Endothelial cell of umbilical vein (primary cell): ENCODE measurements at regions not wholly inside any gene's neighbourhood (a gene's known extent, or its start where the extent isn't known, plus 50 kb on each side); places are given as distances from the start of the nearest gene placed in this dataset.

Source experiments
- BruUV-seq: library from RNA; stranded (reverse); fragments of 400-500 nt; replicated peaks from 2 replicates; lab custom pipeline; 2021; lab: Mats Ljungman, UMichigan
- CTCF ChIA-PET: fragments of 300-600, 350-600 bp; sonication (Branson Sonifier 250); formaldehyde crosslinking; loops from one replicate; lab custom pipeline; 2021; ENCODE audit warnings: antibody characterized with exemption, inconsistent platforms; lab: Charles Lee
- POLR2A ChIA-PET: fragments of 300-600, 350-600 bp; sonication (Branson Sonifier 250); formaldehyde crosslinking; loops from one replicate; lab custom pipeline; 2021; ENCODE audit warnings: antibody characterized with exemption, inconsistent platforms; lab: Charles Lee
- DNase-seq: peaks from one replicate; pipeline ENCODE4 v3.0.0-alpha.2; 2011; ENCODE audit warnings: low read depth, low spot score
- FAIRE-seq: peaks from 2 replicates; lab custom pipeline; 2011; peaks lifted over from hg19 to GRCh38; lab: Jason Lieb, UNC
- H2AFZ ChIP-seq: 2 replicates; pipeline ENCODE4 v1.6.0; 2012; ENCODE audit warnings: low read depth, low read length, control low read depth, inconsistent platforms
- H3K27ac ChIP-seq: 2 replicates; pipeline ENCODE4 v1.5.1; 2011; ENCODE audit warnings: low read depth, mild to moderate bottlenecking, control low read depth, low read length, moderate library complexity; ENCODE audit not compliant: insufficient read depth
- H3K27me3 ChIP-seq, 2 experiments: 2 replicates each; pipeline versions ENCODE4 v1.6.0 to v1.6.1; 2011; ENCODE audit warnings: low read length in 2 of 2, mixed read lengths in 1 of 2; ENCODE audit not compliant: control insufficient read depth in 2 of 2, insufficient read depth in 2 of 2
- H3K36me3 ChIP-seq, 2 experiments: 2 replicates in 1 of 2; 3 replicates in 1 of 2; pipeline ENCODE4 v1.5.1; 2011; ENCODE audit warnings: low read length in 2 of 2, mild to moderate bottlenecking in 1 of 2, moderate library complexity in 1 of 2; ENCODE audit not compliant: control insufficient read depth in 2 of 2, insufficient read depth in 2 of 2; ENCODE audit errors: extremely low read depth in 1 of 2
- H3K4me1 ChIP-seq: 3 replicates; pipeline ENCODE4 v1.5.1; 2011; ENCODE audit warnings: mild to moderate bottlenecking, low read length; ENCODE audit not compliant: control insufficient read depth, insufficient read depth; ENCODE audit errors: extremely low read depth
- H3K4me2 ChIP-seq: 2 replicates; pipeline ENCODE4 v1.6.1; 2011; ENCODE audit warnings: low read length, control low read depth, mixed read lengths; ENCODE audit not compliant: insufficient read depth
- H3K4me3 ChIP-seq, 3 experiments: fragments of 200-600 bp in 1 of 3; sonication (generic), shearing (Covaris generic) in 1 of 3; replicated peaks in 1 of 3; 2 replicates each; pipeline ENCODE4 v1.5.1; 2011 to 2016; ENCODE audit warnings: control low read depth in 3 of 3, low read length in 3 of 3, mild to moderate bottlenecking in 2 of 3, inconsistent platforms in 1 of 3, low read depth in 1 of 3, moderate library complexity in 1 of 3; ENCODE audit not compliant: insufficient read depth in 1 of 3
- H3K79me2 ChIP-seq: 2 replicates; pipeline ENCODE4 v1.6.0; 2012; ENCODE audit warnings: low read length, inconsistent platforms; ENCODE audit not compliant: control insufficient read depth, insufficient read depth
- H3K9ac ChIP-seq: replicated peaks from 2 replicates; pipeline ENCODE3; 2011; ENCODE audit warnings: low read length, control low read depth; ENCODE audit not compliant: insufficient read depth; ENCODE audit errors: extremely low read depth
- H3K9me1 ChIP-seq: replicated peaks from 3 replicates; pipeline ENCODE4 v1.6.0; 2011; ENCODE audit warnings: mild to moderate bottlenecking, low read length; ENCODE audit not compliant: control insufficient read depth, insufficient read depth; ENCODE audit errors: extremely low read depth
- H3K9me3 ChIP-seq: replicated peaks from 2 replicates; pipeline ENCODE4 v1.5.1; 2012; ENCODE audit warnings: low read length, inconsistent platforms; ENCODE audit not compliant: control insufficient read depth, insufficient read depth
- H4K20me1 ChIP-seq: replicated peaks from 2 replicates; pipeline ENCODE3; 2011; ENCODE audit warnings: mild to moderate bottlenecking, low read length; ENCODE audit not compliant: control insufficient read depth, insufficient read depth; ENCODE audit errors: extremely low read depth
- CTCF ChIP-seq, 2 donors: IDR thresholded peaks; 1 replicate in 1 of 2; 2 replicates in 1 of 2; pipeline ENCODE4 v1.5.1; 2011; ENCODE audit warnings: low read length in 2 of 2, mild to moderate bottlenecking in 2 of 2, moderate library complexity in 2 of 2, control low read depth in 1 of 2, inconsistent platforms in 1 of 2, low read depth in 1 of 2; ENCODE audit not compliant: insufficient read depth in 1 of 2; ENCODE audit errors: extremely low read depth in 1 of 2
- EZH2 ChIP-seq: IDR thresholded peaks from 2 replicates; pipeline ENCODE4 v1.6.1; 2012; ENCODE audit warnings: borderline replicate concordance, low read depth, mild to moderate bottlenecking, moderate library complexity, low read length, inconsistent platforms; ENCODE audit not compliant: severe bottlenecking
- FOS ChIP-seq: IDR thresholded peaks from 2 replicates; pipeline ENCODE4 v1.6.1; 2011; ENCODE audit warnings: mild to moderate bottlenecking, low read length, moderate library complexity, borderline replicate concordance; ENCODE audit not compliant: insufficient read depth
- GATA2 ChIP-seq: IDR thresholded peaks from 2 replicates; pipeline ENCODE4 v1.7.0; 2011; ENCODE audit warnings: low read depth, mild to moderate bottlenecking, moderate library complexity, mixed read lengths, low read length; ENCODE audit not compliant: insufficient read length, insufficient read depth
- JUN ChIP-seq: IDR thresholded peaks from 2 replicates; pipeline ENCODE4 v1.6.1; 2011; ENCODE audit warnings: borderline replicate concordance, low read depth; ENCODE audit not compliant: insufficient read length, insufficient read depth
- MAX ChIP-seq: IDR thresholded peaks from 2 replicates; pipeline ENCODE4 v1.6.1; 2011; ENCODE audit not compliant: insufficient read depth, insufficient read length
- MYC ChIP-seq: IDR thresholded peaks from one replicate; pipeline ENCODE4 v1.6.1; 2011; ENCODE audit warnings: mild to moderate bottlenecking, low read depth, low read length
- POLR2A ChIP-seq: IDR thresholded peaks from 2 replicates; pipeline ENCODE4 v1.6.1; 2012; ENCODE audit warnings: low read depth, mild to moderate bottlenecking, control low read depth, low read length
- POLR2AphosphoS5 ChIP-seq: IDR thresholded peaks from 2 replicates; pipeline ENCODE4 v1.6.1; 2012; ENCODE audit warnings: low read depth, mild to moderate bottlenecking, control low read depth, low read length, moderate library complexity; ENCODE audit not compliant: insufficient read depth
- dilution Hi-C: fragments of 300-500 bp; cut with MboI; formaldehyde crosslinking; loops from one replicate; pipeline ENCODE4 v1.15.0; 2019; ENCODE audit warnings: low sequenced_read_pairs; ENCODE audit not compliant: extremely low pct_ligation_motif_present
- intact Hi-C: fragments of 100-400 bp; cut with micrococcal nuclease; formaldehyde crosslinking; loops from one replicate; pipeline ENCODE4 v1.10.0; 2022

GRCh38 chr17:70006159-70006558 lies 68.9 kb upstream of the KCNJ16 start:
- DNase-seq: no peak

GRCh38 chr17:70011750-70012149 lies 63.3 kb upstream of the KCNJ16 start:
- POLR2A ChIA-PET: no interaction called here
- dilution Hi-C loops: no loop called here

More at GRCh38 chr17:70006159-70006558, 68.9 kb upstream of the KCNJ16 start:
- intact Hi-C loops: loop anchor here (2.0 kb wide), 1 partner anchor 35 kb away; no protein-coding TSS in a partner anchor
- FAIRE-seq: no peak
- H3K4me3 ChIP-seq: no peak overlapping the region
- ChIA-PET POLR2A (no interaction called here), CTCF (interaction anchor here (0.9 to 1.9 kb wide), 3 partner anchors 12 to 20 kb away, joined by 3 to 4 read pairs (median 3); no protein-coding TSS in a partner anchor)
- H3K27ac ChIP-seq: no peak overlapping the region
- no peaks in the 10 kb centered on the region for H3K9me1 ChIP-seq
- dilution Hi-C loops: no loop called here
- no peaks in the 10 kb centered on the region for H3K79me2 ChIP-seq
- no peaks in the 10 kb centered on the region for H4K20me1 ChIP-seq
- H3K9ac ChIP-seq: no peak overlapping the region
- no peaks in the 10 kb centered on the region for H3K9me3 ChIP-seq
- no TSS peak for BruUV-seq
- H3K4me1 ChIP-seq: no peaks in the 10 kb centered on the region
- H2AFZ ChIP-seq: peak overlapping the region; percentile 28
- TF ChIP-seq CTCF (IDR thresholded peaks at IDR 0.05; ENCODE audit: extremely low read depth in 1 of 2, insufficient read depth in 1 of 2, low read depth in 1 of 2, low read length in 2 of 2) (no peak), JUN (no peak), FOS (no peak)
- H3K36me3 ChIP-seq: no peaks in the 10 kb centered on the region
- H3K4me2 ChIP-seq: no peak overlapping the region
- no peaks in the 10 kb centered on the region for H3K27me3 ChIP-seq

More at GRCh38 chr17:70011750-70012149, 63.3 kb upstream of the KCNJ16 start:
- no peaks in the 10 kb centered on the region for H3K79me2 ChIP-seq
- H3K4me3 ChIP-seq: no peak overlapping the region
- H4K20me1 ChIP-seq: no peaks in the 10 kb centered on the region
- no TSS peak for BruUV-seq
- DNase-seq (no peak), FAIRE-seq (no peak)
- no peak overlapping the region for H3K27ac ChIP-seq
- CTCF ChIA-PET: no interaction called here
- H3K36me3 ChIP-seq: no peaks in the 10 kb centered on the region
- H3K9me3 ChIP-seq: no peaks in the 10 kb centered on the region
- intact Hi-C loops: no loop called here
- H3K4me1 ChIP-seq: no peaks in the 10 kb centered on the region
- TF ChIP-seq POLR2A (no peak), POLR2AphosphoS5 (no peak), FOS (no peak), JUN (no peak), GATA2 (no peak), CTCF (IDR thresholded peaks at IDR 0.05; ENCODE audit: extremely low read depth in 1 of 2, insufficient read depth in 1 of 2, low read depth in 1 of 2, low read length in 2 of 2) (no peak), MAX (no peak), MYC (no peak), EZH2 (no peak)
- no peaks in the 10 kb centered on the region for H3K27me3 ChIP-seq
- no peak overlapping the region for H3K4me2 ChIP-seq
- H3K9ac ChIP-seq: no peak overlapping the region
- H2AFZ ChIP-seq: no peak overlapping the region
- no peaks in the 10 kb centered on the region for H3K9me1 ChIP-seq
